ENCODE measurements at regions not wholly inside any gene's neighbourhood (a gene's known extent, or its start where the extent isn't known, plus 50 kb on each side); places are given as distances from the start of the nearest gene placed in this dataset.
"Not testable (repeated sequence)": the region's sequence is repeated elsewhere in the genome, so short reads cannot be mapped to it uniquely, and the experiment has no call there.

DNA sequence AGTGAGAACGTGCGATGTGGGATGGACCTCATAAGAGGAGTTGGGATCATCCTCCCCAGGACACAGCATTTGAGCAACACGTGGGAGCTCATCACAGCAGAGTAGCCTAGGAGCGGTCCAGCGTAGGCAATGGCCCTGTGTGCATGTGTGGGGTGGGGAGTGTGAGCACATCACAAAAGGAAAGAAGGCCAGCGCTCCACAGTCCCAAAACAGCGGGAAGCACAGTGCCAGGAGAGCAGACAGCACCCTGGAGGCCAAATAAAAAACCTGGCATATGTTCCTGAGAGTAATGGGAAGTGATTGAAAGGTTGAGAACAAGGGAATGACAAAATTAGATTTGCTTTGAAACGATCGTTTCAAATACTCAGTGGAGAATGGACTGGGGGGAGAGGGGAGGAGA lies 226.0 kb downstream of the C7orf25 start:
- no peak for DNase-seq (ENCODE audit: low spot score)

DNA sequence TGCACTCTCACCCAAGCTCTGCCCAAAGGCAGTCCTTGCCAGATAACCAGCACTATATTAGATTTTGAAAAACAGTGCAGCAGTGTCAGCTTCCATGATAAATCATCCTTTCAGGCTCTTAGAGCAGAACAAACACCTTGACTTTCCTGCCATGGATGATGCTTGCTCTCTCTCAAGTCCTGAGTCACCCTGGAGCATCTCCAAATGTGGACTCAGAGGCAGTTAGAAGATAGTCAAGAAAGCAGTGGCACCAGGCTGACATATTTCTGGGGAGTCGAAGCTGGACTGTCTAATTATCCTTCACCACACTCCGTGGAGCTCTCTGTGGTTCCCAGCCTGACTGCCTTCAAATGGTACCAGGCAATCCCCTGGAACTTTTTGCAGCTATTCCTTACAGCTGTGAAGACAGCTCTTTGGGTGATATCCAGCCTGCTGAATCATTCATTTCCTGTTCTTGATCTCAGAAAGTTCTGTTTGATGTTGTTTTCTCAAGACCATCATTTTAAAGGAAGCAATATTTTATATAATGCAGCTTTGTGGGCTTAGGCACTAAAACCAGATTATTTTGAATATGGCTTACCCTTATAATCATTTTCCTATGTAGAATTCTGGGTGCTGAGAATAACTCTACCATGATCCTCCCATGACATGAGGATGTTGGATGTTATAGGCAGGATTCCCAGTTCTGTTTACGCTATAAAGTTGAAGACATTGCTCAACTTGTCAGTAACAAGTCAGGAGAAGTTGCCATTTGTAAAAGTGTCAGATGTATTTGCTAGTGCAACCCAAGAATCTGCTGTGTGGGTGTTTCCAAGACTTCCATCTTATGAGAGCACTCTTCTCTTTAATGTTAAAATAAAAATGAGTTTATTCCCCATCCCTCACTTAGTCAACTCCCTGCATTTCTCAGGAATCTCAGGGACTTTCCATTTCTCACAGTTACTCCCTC lies 233.8 kb downstream of the C7orf25 start:
- DNase-seq (ENCODE audit: low spot score): no peak

DNA sequence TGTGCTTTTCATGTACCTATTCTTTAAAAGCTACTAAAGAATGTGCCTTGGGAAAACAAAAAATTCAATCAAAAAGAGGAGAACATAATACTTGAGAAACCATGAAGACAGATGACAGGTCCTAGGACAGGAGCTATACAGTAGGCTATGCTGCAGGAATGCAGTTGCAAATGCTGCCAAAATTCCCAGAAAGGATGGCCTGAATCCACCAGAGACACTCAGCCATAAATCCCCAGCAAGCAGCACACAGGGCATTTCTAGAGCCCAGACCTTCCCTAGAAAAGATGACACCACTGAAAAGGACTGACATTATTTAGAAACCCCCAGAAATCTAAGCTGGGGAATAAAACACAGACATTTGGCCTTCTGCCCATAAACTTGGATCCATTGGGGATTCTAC lies 237.3 kb downstream of the C7orf25 start:
- DNase-seq (ENCODE audit: low spot score): no peak

DNA sequence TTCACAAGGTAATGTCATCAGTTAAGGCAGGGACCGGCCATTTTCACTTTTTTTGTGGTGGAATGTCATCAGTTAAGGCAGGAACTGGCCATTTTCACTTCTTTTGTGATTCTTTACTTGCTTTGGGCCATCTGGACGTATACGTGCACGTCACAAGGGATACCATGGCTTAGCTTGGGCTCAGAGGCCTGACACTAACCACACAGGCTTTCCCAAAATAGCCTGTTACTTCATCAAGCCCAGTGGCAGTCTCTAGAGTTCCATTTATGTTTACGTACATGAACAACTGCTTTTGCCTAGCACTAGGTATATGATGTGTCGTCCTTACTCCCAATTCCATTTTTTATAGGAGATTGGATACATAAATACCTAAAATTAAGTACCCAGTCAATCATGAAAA lies 237.9 kb downstream of the C7orf25 start:
- DNase-seq (ENCODE audit: low spot score): no peak

DNA sequence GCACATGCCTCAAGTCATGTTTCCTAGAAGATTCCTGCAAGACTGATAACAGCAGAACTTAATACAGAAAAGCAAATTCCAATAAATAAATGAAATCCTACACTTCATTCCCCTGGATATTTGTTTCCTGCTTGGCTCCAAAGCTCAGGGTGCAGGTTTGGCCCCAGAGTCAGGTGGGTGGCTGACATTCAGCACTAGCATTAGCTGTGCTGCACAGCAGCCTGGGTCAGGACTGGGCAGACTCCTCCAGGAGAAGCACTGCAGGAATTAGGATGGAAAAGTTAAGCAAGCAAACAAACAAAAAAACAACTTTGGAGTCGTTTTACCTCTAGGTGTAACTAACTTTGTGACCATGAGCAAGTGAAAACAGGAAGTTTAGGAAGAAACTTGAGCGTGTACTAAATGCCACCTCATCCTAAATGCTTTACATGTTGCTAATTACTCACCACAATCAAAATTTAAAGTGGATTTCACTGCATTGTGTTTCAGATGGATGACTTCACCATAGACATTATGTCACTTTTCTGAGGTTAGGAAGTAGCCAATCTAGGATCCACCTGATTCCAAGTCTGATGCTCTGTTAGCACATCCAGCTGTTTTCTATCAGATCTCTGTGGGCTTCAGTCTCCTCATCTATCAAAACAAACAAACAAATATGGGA lies 239.4 kb downstream of the C7orf25 start:
- no peak for DNase-seq (ENCODE audit: low spot score)

DNA sequence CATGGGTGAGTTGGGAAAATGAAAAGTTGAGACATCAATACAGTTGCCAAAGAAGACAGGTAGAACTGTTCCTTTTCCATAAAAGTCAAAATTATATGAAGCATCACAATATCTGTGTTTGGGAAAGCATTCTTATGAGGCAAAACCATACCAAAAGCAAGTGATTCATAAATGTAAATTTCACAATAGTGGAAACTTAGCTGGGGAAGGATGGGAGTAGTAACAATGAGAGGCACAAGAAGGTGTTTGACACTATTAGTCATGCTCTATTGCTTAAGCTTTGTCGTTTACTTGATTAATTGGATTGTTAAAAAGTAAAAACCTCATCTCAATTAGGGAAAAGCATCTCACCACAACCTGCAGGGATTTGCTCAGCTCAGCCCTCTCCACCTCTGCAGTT lies 240.2 kb downstream of the C7orf25 start:
- DNase-seq (ENCODE audit: low spot score): no peak

DNA sequence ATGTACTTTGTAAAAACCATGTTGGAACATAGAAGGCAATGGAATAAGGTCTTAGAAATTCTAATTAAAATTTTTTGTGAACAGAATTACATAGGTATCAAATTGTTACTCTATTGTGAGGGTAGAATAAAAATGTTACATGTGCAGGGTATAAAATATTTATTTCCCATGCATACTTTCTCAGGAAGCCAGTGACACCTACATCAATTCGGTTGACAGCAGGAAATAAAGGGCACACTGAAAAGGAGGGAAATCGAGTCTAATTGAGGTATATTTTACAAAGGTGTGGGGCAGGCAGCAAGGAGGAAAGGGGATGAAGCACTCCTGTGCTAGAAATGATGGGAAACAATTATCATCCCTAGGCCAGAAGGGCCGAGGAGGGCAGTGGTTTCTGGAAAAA lies 244.9 kb downstream of the C7orf25 start:
- DNase-seq (ENCODE audit: low spot score): no peak

DNA sequence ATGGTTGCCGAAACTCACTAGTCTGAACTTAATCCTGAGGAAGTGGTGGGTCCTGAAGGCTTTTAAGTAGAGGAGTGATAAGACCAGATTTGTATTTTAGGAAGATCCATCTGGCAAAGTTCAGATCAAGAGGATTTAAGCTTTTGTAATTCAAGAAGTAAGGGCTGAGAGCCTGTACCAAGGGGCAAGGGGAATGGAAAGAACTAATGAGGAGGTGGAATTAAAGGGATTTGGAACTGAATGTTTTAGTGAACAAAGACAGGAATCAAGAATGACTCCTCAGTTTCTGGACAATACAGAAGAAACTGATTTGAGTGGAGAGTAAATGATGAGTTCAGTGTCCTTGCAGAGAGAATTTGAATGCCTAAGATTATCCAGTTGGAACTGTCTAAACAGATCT lies 249.0 kb downstream of the C7orf25 start:
- DNase-seq (ENCODE audit: low spot score): no peak

DNA sequence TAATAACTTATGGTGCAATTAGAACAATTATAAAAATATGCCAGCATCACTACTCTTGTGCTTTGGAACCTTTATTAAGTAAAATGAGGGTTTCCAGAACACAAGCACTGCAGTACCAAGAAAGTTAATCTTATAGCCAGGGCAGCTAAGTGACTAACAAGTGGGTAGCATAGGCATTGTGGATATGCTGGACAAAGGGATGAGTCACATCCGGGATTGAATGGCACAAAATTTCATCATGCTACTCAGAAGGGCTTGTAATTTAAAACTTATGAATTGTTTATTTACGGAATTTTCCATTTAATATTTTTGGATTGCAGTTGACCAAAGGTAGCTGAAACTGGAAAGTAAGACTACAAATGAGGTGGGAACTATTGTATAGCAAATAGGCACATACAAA lies 250.6 kb downstream of the C7orf25 start:
- DNase-seq (ENCODE audit: low spot score): peak; percentile 36

DNA sequence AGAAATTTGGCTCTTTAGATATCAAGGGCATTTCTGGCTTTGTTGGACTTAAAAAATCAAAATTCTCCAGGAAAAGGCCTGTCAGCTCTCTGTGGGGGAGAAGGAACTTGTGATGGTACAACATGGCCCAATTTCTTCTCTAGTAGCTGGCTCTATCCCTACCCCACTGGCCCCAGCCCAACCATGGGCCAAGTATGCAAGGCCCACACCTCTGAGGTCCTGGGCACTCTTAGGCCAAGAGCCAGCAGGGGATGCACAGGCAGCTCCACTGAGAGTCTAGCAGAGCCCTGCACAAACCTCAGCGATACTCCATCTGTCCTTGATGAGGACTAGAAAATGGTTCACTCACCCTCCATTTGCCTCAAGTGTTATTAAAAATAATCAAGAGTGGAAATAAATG lies 261.2 kb downstream of the C7orf25 start:
- no peak for DNase-seq (ENCODE audit: low spot score)

DNA sequence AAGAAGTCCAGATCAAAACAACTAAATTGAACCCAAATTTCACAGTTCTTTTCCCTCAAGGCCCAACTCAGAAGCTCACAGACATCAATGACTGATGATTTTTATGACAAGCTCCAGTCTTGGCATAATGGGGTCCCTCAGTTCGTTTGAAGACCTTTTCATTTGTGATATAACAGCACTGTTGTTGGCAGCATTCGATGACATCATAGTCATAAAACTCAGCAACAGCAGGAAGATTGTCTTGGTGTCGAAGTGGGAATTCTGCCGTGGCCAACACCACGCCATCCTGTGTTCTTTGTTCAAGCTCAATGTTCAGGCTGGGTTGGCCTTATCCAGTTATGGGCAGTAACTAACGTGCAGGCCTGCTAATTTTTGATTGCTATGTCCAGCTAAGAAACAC lies 261.7 kb downstream of the C7orf25 start:
- no peak for DNase-seq (ENCODE audit: low spot score)

DNA sequence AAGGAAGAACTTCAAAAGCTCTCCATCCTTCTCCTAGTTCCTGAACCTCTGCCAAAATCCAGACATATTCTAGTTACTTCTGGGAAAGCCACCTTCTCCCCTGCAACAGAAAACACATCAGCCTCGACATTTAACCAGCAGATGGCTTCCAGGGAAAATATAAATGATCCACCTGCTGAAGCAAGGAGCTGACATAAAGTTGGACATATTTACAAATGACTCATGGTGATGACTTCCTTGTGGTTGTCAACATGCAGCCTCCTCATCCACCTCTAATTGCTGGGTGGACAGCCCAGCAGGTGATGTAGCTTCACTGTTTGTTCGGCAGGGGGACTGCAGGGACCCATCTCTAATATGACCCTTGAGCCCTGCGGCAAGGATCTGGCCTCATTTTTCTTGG lies 266.0 kb downstream of the C7orf25 start:
- peak; percentile 24 for DNase-seq (ENCODE audit: low spot score)

DNA sequence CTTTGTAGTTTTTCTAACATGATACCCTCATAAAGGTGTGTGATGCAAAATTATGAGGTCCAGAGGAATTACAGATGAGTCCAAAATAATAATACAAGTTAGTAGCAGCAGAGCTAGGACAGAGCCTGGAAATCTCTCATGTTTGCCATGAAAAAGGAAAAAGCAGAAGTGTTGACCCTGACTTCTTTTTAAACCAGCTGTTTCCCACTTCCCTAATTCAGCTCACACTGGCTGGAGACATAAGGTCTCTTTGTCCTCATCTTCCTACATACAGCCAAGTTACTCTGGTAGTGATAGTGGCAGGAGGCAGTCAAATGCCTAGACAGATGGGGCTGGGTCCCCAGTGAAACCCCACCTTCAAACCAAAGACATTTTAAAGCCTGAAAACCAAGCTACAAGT lies 269.2 kb downstream of the C7orf25 start:
- no peak for DNase-seq (ENCODE audit: low spot score)

DNA sequence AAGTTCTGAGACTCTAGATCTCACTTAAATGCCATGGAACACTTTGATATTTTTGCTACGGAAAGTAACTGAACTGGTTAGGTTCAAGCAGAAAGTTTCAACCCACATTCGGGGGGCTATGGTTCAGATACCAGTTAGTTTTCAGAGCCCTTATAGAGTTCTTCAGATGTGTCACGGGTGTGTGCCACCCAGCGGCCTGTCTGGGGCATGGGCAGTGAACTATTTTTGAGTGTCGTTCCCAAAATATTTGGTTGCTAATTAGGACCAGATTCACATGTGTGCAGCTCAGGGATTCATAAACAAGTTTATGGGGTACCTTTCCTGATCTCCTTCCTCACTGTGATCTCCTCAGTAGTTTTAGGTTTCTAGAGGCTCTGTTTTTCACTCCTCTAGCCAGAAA lies 271.9 kb downstream of the C7orf25 start:
- DNase-seq (ENCODE audit: low spot score): no peak

DNA sequence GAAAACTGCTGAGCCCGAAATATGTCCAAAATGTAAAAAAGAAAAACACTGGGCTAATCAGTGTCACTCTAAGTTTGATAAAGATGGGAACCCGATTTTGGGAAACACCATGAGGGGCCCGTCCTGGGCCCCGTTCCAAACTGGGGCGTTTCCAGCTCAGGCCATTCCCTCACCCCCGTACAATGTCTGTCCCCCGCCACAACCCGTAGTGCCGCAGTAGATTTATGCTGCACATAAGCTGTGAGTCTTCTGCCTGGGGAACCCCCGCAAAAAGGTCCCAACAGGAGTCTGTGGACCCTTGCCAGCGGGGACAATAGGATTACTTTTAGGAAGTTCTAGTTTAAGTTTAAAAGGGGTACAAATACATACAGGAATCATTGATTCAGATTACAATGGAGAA lies 275.5 kb downstream of the C7orf25 start:
- not testable (repeated sequence) for DNase-seq (ENCODE audit: low spot score)

DNA sequence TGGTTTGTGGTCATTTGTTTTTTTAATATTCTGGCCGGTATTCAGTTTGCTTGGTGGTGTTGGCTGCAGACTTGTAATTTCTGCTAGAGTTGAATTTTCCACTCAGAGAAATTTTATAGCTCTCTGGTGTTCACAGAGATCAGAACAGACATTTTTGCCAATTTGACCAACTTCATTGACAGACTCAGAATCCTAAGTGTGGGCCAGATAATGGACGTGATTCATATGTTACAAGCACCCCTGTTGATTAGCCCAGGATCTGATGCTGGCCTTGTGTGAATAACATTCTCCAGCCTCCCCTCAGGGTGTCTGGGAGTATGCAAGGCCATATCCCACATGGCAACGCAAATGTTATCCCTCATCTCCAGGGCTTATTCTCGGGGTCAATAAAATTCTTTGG lies 283.8 kb downstream of the C7orf25 start:
- DNase-seq (ENCODE audit: low spot score): no peak

DNA sequence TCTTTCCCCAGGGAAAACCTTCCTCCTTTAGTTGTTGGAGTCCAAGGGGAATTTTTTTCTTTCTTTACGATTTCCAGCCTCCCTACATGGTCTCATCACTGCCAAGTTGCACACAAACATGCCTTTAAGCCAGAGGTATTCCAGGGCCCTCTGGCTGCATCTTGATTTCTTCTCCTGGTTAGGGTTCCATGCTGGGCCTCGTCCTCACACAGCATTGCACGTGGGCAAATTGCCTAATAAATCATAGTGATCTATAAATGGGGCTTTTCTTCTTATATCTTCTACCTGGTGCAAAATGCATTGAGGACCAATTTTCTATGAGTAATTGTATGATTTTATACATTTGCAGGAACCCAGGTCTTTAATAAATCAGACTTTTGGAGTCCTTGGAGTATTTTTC lies 284.2 kb downstream of the C7orf25 start:
- no peak for DNase-seq (ENCODE audit: low spot score)

DNA sequence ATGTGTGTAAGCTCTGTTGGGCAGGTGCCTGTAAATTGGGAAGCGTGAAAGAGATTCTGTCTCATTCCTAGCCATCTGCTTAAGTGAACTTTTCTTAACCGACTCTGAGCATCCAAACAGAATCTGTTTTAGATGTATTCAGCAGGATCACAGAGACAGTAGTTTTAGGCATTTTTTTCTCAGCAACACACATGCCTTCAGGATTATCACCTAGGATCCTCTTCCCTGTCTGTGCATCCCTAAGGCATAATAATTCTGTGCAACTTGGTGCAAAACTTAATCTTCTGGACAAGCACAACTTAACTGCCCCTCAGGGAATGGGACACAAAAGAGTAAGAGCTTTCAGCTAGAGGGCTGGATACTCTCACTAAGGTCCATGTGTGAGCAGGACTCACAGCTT lies 284.8 kb downstream of the C7orf25 start:
- no peak for DNase-seq (ENCODE audit: low spot score)

DNA sequence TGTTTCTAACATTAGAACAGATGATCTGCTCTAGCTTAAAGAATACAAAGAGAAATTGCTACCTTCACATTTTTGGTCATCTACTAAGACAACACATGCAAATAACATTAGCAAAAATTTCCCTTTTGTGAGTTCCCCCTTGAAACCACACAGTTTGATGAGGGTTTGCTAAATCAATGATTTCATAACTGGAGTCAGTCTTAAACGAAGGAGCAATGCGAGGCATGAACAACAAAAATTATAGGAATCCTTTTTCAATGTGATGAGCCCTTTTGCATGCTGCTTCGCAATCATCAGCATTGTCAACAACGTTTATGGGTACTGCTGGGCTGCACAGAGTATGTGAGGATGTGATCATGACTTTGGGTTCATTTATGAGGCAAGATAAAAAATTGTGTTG lies 286.4 kb downstream of the C7orf25 start:
- DNase-seq (ENCODE audit: low spot score): no peak

DNA sequence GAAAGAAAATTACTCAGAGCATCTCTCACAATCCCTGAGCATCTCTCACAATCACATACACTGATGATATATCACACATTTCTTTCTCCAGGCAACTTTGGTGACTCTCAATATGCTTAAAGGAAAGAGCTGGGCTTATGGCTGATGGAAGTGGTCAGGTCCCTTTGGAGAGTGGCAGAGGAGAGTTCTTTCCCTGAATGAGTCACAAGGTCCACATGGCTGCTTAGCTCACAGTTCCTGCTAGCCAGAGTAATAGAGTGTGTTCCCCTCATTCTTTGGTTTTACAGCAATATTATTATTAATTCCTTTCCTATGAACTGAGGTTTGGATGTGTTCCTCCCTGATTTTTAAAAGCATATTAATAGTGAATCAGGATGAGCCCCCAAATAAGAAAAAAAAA lies 287.4 kb downstream of the C7orf25 start:
- DNase-seq (ENCODE audit: low spot score): no peak

DNA sequence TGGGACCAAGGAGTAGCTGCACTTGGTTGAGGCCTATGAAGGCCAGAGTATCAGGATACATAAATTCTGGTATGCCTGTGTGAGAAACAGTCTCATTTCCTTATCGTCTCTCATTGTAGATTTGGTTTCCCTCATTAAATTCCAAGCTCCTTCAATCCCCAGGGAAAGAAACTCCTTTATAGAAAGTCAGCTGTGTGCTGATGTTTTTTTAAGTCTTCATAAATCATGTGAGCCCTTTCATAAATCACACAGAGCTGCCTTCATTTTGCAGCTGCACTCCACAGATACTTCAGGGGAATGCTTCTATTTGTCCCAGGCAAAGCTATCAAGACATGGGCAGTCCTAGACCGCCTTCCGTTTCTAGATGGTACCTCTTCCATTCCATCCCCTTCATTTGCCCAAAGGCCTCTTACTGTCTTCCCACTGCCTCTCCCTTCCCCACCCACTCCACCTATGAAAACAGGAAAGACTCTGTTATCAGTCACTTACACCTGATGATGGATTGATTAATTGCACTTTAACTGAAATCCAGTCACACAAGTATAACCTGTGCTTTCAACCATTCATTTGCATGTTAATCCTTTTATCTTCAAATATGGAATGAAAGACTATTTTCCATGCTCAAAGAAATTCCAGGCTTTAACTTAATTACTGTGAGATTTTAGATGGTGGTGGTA lies 290.2 kb downstream of the C7orf25 start:
- DNase-seq (ENCODE audit: low spot score): no peak

DNA sequence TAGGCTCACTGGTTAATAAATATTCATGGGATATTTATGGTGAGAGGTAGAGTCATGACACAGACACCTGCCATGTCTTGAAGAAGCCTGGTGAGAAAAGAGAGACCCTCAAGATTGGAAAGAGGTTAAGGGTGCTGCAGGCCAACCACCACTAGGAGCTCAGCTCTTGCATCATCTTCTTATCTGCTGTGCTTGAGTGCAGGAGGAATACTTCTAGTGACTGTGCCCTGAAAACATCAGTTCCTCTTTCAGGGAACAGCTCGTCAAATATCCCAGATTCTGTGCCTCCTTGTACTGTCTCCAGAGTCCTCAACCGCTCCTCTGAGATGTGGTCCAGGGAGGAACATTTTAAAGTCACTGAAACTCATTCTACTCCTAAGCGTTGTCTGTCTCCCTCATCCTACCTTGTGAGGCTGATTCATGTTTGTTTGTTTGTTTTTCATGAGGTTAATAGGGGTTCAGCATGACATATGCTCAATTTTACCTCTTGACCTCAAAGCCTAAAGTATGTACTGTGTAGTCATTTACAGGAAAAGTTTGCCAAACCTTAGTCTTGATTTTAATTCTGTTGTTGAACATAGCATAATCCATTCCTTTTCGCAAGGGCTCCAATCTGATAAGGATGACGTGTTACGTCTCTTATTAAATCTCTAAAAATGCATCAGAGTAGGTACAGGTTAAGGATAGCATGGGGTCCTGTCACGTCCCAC lies 293.1 kb downstream of the C7orf25 start:
- DNase-seq (ENCODE audit: low spot score): no peak
